ENCODE measurements at regions not wholly inside any gene's neighbourhood (a gene's known extent, or its start where the extent isn't known, plus 50 kb on each side); places are given as distances from the start of the nearest gene placed in this dataset.

- CTCF ChIA-PET = no interaction called here
- Histone ChIP-seq H3K27ac (ENCODE audit: low read depth, low read length) (no peak overlapping the region), H3K27me3 (ENCODE audit: control insufficient read depth, insufficient read depth, low read length) (no peaks in the 10 kb centered on the region), H3K4me3 (ENCODE audit: low read depth, low read length) (no peak overlapping the region), H3K9me3 (ENCODE audit: control insufficient read depth, insufficient read depth, low read length) (no peaks in the 10 kb centered on the region)
- no peak for DNase-seq (ENCODE audit: low read depth, low spot score)
- POLR2A ChIA-PET = no interaction called here
- no peak for TF ChIP-seq CTCF (IDR thresholded peaks at IDR 0.05; ENCODE audit: low read depth, low read length)
These were observed 256.4 kb upstream of the SOX2 start for GRCh38 chr3:181455276-181455675.

GRCh38 chr3:181454451-181455027, 257.2 kb upstream of the SOX2 start:
- ChIA-PET POLR2A (no interaction called here), CTCF (no interaction called here)
- Histone ChIP-seq H3K4me3 (ENCODE audit: low read depth, low read length) (no peak overlapping the region), H3K27me3 (ENCODE audit: control insufficient read depth, insufficient read depth, low read length) (no peaks in the 10 kb centered on the region), H3K9me3 (ENCODE audit: control insufficient read depth, insufficient read depth, low read length) (no peaks in the 10 kb centered on the region), H3K27ac (ENCODE audit: low read depth, low read length) (no peak overlapping the region)
- TF ChIP-seq CTCF (IDR thresholded peaks at IDR 0.05; ENCODE audit: low read depth, low read length) = no peak
- no peak for DNase-seq (ENCODE audit: low read depth, low spot score)

- POLR2A ChIA-PET = no interaction called here
- no peak for TF ChIP-seq CTCF (IDR thresholded peaks at IDR 0.05; ENCODE audit: low read depth, low read length)
- Histone ChIP-seq H3K9me3 (ENCODE audit: control insufficient read depth, insufficient read depth, low read length) (no peaks in the 10 kb centered on the region), H3K27ac (ENCODE audit: low read depth, low read length) (no peak overlapping the region), H3K27me3 (ENCODE audit: control insufficient read depth, insufficient read depth, low read length) (no peaks in the 10 kb centered on the region), H3K4me3 (ENCODE audit: low read depth, low read length) (no peak overlapping the region)
- no peak for DNase-seq (ENCODE audit: low read depth, low spot score)
- CTCF ChIA-PET = no interaction called here
These were observed 265.0 kb upstream of the SOX2 start for GRCh38 chr3:181446741-181447140.

- H3K4me3 ChIP-seq (ENCODE audit: low read depth, low read length) = no peak overlapping the region
- POLR2A ChIA-PET = no interaction called here
- CTCF ChIA-PET = no interaction called here
- TF ChIP-seq CTCF (IDR thresholded peaks at IDR 0.05; ENCODE audit: low read depth, low read length) = no peak
- H3K9me3 ChIP-seq (ENCODE audit: control insufficient read depth, insufficient read depth, low read length) = no peaks in the 10 kb centered on the region
- no peak overlapping the region for H3K27ac ChIP-seq (ENCODE audit: low read depth, low read length)
- DNase-seq (ENCODE audit: low read depth, low spot score) = no peak
- no peaks in the 10 kb centered on the region for H3K27me3 ChIP-seq (ENCODE audit: control insufficient read depth, insufficient read depth, low read length)
These were observed 269.7 kb upstream of the SOX2 start for GRCh38 chr3:181442066-181442465.

GRCh38 chr3:181432992-181433391, 278.7 kb upstream of the SOX2 start:
- no peaks in the 10 kb centered on the region for H3K9me3 ChIP-seq (ENCODE audit: control insufficient read depth, insufficient read depth, low read length)
- ChIA-PET POLR2A (no interaction called here), CTCF (no interaction called here)

More at GRCh38 chr3:181432992-181433391, 278.7 kb upstream of the SOX2 start:
- no peaks in the 10 kb centered on the region for H3K27me3 ChIP-seq (ENCODE audit: control insufficient read depth, insufficient read depth, low read length)
- TF ChIP-seq CTCF (IDR thresholded peaks at IDR 0.05; ENCODE audit: low read depth, low read length) = no peak
- no peak overlapping the region for H3K4me3 ChIP-seq (ENCODE audit: low read depth, low read length)
- H3K27ac ChIP-seq (ENCODE audit: low read depth, low read length) = no peak overlapping the region
- no peak for DNase-seq (ENCODE audit: low read depth, low spot score)

Data from AG04450 (cell line).